ENCODE measurements at regions not wholly inside any gene's neighbourhood (a gene's known extent, or its start where the extent isn't known, plus 50 kb on each side); places are given as distances from the start of the nearest gene placed in this dataset.

GRCh38 chr14:81728447-81728846 is 194.8 kb upstream of the SEL1L start:
- Histone ChIP-seq H4K20me1 (ENCODE audit: insufficient read depth, low read length) (no peaks in the 10 kb centered on the region), H3K4me3 (replicated peaks in 1 of 3; ENCODE audit: low read depth in 2 of 3, low read length in 3 of 3) (no peak overlapping the region), H3K27me3 (ENCODE audit: control insufficient read depth in 2 of 2, insufficient read depth in 2 of 2, low read length in 2 of 2) (no peaks in the 10 kb centered on the region), H3K9me3 (replicated peaks in 1 of 2; ENCODE audit: control insufficient read depth in 1 of 2, insufficient read depth in 1 of 2, low read length in 2 of 2) (no peaks in the 10 kb centered on the region), H3K4me2 (replicated peaks; ENCODE audit: extremely low read depth, low read length, poor library complexity, severe bottlenecking) (no peak overlapping the region), H3K9ac (ENCODE audit: insufficient read depth, low read length, poor library complexity, severe bottlenecking) (no peak overlapping the region), H3K27ac (ENCODE audit: low read depth in 1 of 2, low read length in 2 of 2) (no peak overlapping the region), H2AFZ (ENCODE audit: insufficient read depth, low read depth, low read length, poor library complexity, severe bottlenecking) (no peak overlapping the region), H3K36me3 (replicated peaks in 1 of 2; ENCODE audit: control insufficient read depth in 1 of 2, insufficient read depth in 2 of 2, low read length in 2 of 2) (no peaks in the 10 kb centered on the region), H3K79me2 (ENCODE audit: insufficient read depth, low read length) (no peaks in the 10 kb centered on the region), H3K4me1 (ENCODE audit: control insufficient read depth in 1 of 2, insufficient read depth in 2 of 2, low read length in 2 of 2) (no peaks in the 10 kb centered on the region)
- intact Hi-C loops (cut with micrococcal nuclease), result no loop called here
- Mint-ChIP-seq H3K36me3 (no peaks in the 10 kb centered on the region), H3K9me3 (peaks cover 0 to 2% (median 1%) of the 10 kb centered on the region in 7 donors), H3K4me1 (no peaks in the 10 kb centered on the region), H3K27me3 (ENCODE audit: low read depth in 3 of 3) (peaks cover 0 to 4% (median 0%) of the 10 kb centered on the region in 3 donors), H3K4me3 (no peak overlapping the region), H3K27ac (no peak overlapping the region)
- no CpG with 5 or more reads among the region's 2 CpGs for WGBS (ENCODE audit: insufficient coverage)
- DNase-seq, result no peak
- no peak for TF ChIP-seq CTCF (IDR thresholded peaks at IDR 0.05)

- no peaks in the 10 kb centered on the region for H3K4me1 Mint-ChIP-seq
- H3K9me3 Mint-ChIP-seq, result peaks cover 0 to 8% (median 2%) of the 10 kb centered on the region in 7 donors
- Histone ChIP-seq H3K9me3 (replicated peaks in 1 of 2; ENCODE audit: control insufficient read depth in 1 of 2, insufficient read depth in 1 of 2, low read length in 2 of 2) (no peaks in the 10 kb centered on the region), H3K4me3 (replicated peaks in 1 of 3; ENCODE audit: low read depth in 2 of 3, low read length in 3 of 3) (no peak overlapping the region), H3K4me1 (ENCODE audit: control insufficient read depth in 1 of 2, insufficient read depth in 2 of 2, low read length in 2 of 2) (no peaks in the 10 kb centered on the region), H3K27ac (ENCODE audit: low read depth in 1 of 2, low read length in 2 of 2) (no peak overlapping the region), H3K27me3 (ENCODE audit: control insufficient read depth in 2 of 2, insufficient read depth in 2 of 2, low read length in 2 of 2) (no peaks in the 10 kb centered on the region), H3K4me2 (replicated peaks; ENCODE audit: extremely low read depth, low read length, poor library complexity, severe bottlenecking) (no peak overlapping the region), H3K79me2 (ENCODE audit: insufficient read depth, low read length) (no peaks in the 10 kb centered on the region), H4K20me1 (ENCODE audit: insufficient read depth, low read length) (no peaks in the 10 kb centered on the region), H3K36me3 (replicated peaks in 1 of 2; ENCODE audit: control insufficient read depth in 1 of 2, insufficient read depth in 2 of 2, low read length in 2 of 2) (no peaks in the 10 kb centered on the region), H2AFZ (ENCODE audit: insufficient read depth, low read depth, low read length, poor library complexity, severe bottlenecking) (no peak overlapping the region), H3K9ac (ENCODE audit: insufficient read depth, low read length, poor library complexity, severe bottlenecking) (no peak overlapping the region)
- no CpG with 5 or more reads among the region's 3 CpGs for WGBS (ENCODE audit: insufficient coverage)
- intact Hi-C loops (cut with micrococcal nuclease), result no loop called here
- no peak for TF ChIP-seq CTCF (IDR thresholded peaks at IDR 0.05)
- DNase-seq, result no peak
- H3K27ac Mint-ChIP-seq, result no peak overlapping the region
- H3K4me3 Mint-ChIP-seq, result no peak overlapping the region
- peaks cover 0 to 4% (median 0%) of the 10 kb centered on the region in 3 donors for H3K27me3 Mint-ChIP-seq (ENCODE audit: low read depth in 3 of 3)
- H3K36me3 Mint-ChIP-seq, result no peaks in the 10 kb centered on the region
Measured at GRCh38 chr14:81729622-81730021, 196.0 kb upstream of the SEL1L start.

Measured in CD14-positive monocyte (primary cell).